SK-N-SH (cell line): ENCODE measurements at regions not wholly inside any gene's neighbourhood (a gene's known extent, or its start where the extent isn't known, plus 50 kb on each side); places are given as distances from the start of the nearest gene placed in this dataset.

Source experiments
- CTCF ChIA-PET: fragments of 300-600, 350-600 bp; formaldehyde crosslinking; extraction: SDS; loops from one replicate; lab custom pipeline; 2021; lab: Yijun Ruan, JAX
- POLR2A ChIA-PET: fragments of 350-600 bp; sonication (Branson Sonifier 250); formaldehyde crosslinking; extraction: SDS; loops from one replicate; lab custom pipeline; 2020; ENCODE audit warnings: antibody characterized with exemption, inconsistent platforms; lab: Yijun Ruan, JAX
- DNase-seq: peaks from one replicate; pipeline ENCODE4 v3.0.0; 2012
- H2AFZ ChIP-seq: fragments of 200-600 bp; sonication (generic); 2 replicates; pipeline ENCODE4 v1.8.1; 2016; ENCODE audit warnings: antibody characterized with exemption, mild to moderate bottlenecking, low read depth
- H3F3A ChIP-seq: fragments of 200-600 bp; sonication (generic); replicated peaks from 2 replicates; pipeline ENCODE3; 2016; ENCODE audit warnings: antibody characterized with exemption, mild to moderate bottlenecking; ENCODE audit not compliant: insufficient read depth
- H3K27ac ChIP-seq, 2 experiments: fragments of 200-500 bp in 1 of 2; fragments of 200-600 bp in 1 of 2; sonication (Bioruptor generic) in 1 of 2; sonication (generic), shearing (Covaris generic) in 1 of 2; 2 replicates each; pipeline versions ENCODE4 v1.5.1 to v1.6.1; 2014 to 2016; ENCODE audit warnings: low read depth in 2 of 2, inconsistent platforms in 1 of 2, low read length in 1 of 2, mild to moderate bottlenecking in 1 of 2, mixed read lengths in 1 of 2
- H3K27me3 ChIP-seq: fragments of 200-600 bp; sonication (generic), shearing (Covaris generic); 2 replicates; pipeline ENCODE4 v1.6.1; 2016; ENCODE audit warnings: mixed run types; ENCODE audit not compliant: insufficient read depth
- H3K36me3 ChIP-seq, 2 experiments: fragments of 200-500 bp in 1 of 2; fragments of 200-600 bp in 1 of 2; sonication (Bioruptor generic) in 1 of 2; sonication (generic) in 1 of 2; replicated peaks in 1 of 2; 2 replicates each; pipeline versions ENCODE3 to v1.5.1; 2014 to 2016; ENCODE audit warnings: low read length in 1 of 2, mild to moderate bottlenecking in 1 of 2; ENCODE audit not compliant: insufficient read depth in 2 of 2, control insufficient read depth in 1 of 2
- H3K4me1 ChIP-seq, 2 experiments: fragments of 200-500 bp in 1 of 2; fragments of 200-600 bp in 1 of 2; sonication (Bioruptor generic) in 1 of 2; sonication (generic), shearing (Covaris generic) in 1 of 2; 2 replicates each; pipeline versions ENCODE4 v1.5.1 to v1.6.1; 2014 to 2016; ENCODE audit warnings: low read depth in 1 of 2, low read length in 1 of 2, mixed run types in 1 of 2; ENCODE audit not compliant: insufficient read depth in 2 of 2, control insufficient read depth in 1 of 2
- H3K4me2 ChIP-seq: fragments of 200-600 bp; sonication (generic), shearing (Covaris generic); 2 replicates; pipeline ENCODE4 v1.6.1; 2017; ENCODE audit warnings: mixed run types
- H3K4me3 ChIP-seq, 2 experiments: fragments of 200-500 bp in 1 of 2; fragments of 200-600 bp in 1 of 2; sonication (Bioruptor generic) in 1 of 2; sonication (generic), shearing (Covaris generic) in 1 of 2; 2 replicates each; pipeline versions ENCODE4 v1.5.1 to v1.8.1; 2014 to 2016; ENCODE audit warnings: low read depth in 2 of 2, inconsistent platforms in 1 of 2, low read length in 1 of 2, mild to moderate bottlenecking in 1 of 2, mixed read lengths in 1 of 2, moderate library complexity in 1 of 2
- H3K79me2 ChIP-seq: fragments of 200-600 bp; sonication (generic); 2 replicates; pipeline ENCODE4 v1.8.1; 2017; ENCODE audit warnings: mild to moderate bottlenecking; ENCODE audit not compliant: insufficient read depth
- H3K9ac ChIP-seq: fragments of 200-600 bp; sonication (generic); 2 replicates; pipeline ENCODE4 v1.6.1; 2017; ENCODE audit warnings: mixed run types
- H3K9me2 ChIP-seq: fragments of 200-600 bp; sonication (generic); 2 replicates; pipeline ENCODE4 v1.6.1; 2017; ENCODE audit warnings: mixed run types
- H3K9me3 ChIP-seq: fragments of 200-600 bp; sonication (generic); 2 replicates; pipeline ENCODE4 v1.6.1; 2017; ENCODE audit warnings: mixed run types, mild to moderate bottlenecking, moderate library complexity
- H4K20me1 ChIP-seq: fragments of 200-600 bp; sonication (generic); 2 replicates; pipeline ENCODE4 v1.6.1; 2017; ENCODE audit warnings: mild to moderate bottlenecking, mixed run types; ENCODE audit not compliant: insufficient read depth
- CHD2 ChIP-seq: fragments of 150-350 bp; IDR thresholded peaks from 2 replicates; pipeline ENCODE4 v1.6.1; 2018; ENCODE audit warnings: low read length; ENCODE audit not compliant: partially characterized antibody
- CTCF ChIP-seq: fragments of 200-600 bp; sonication (generic); IDR thresholded peaks from 2 replicates; pipeline ENCODE4 v1.6.1; 2017; ENCODE audit warnings: antibody characterized with exemption, mild to moderate bottlenecking, moderate library complexity
- EZH2phosphoT487 ChIP-seq: fragments of 200-600 bp; sonication (generic); IDR thresholded peaks from 2 replicates; pipeline ENCODE4 v1.6.1; 2017; ENCODE audit warnings: low read depth, mixed run types, mild to moderate bottlenecking, antibody characterized with exemption, moderate library complexity, borderline replicate concordance
- FOSL2 ChIP-seq: IDR thresholded peaks from 2 replicates; pipeline ENCODE4 v1.4.0; 2012; ENCODE audit warnings: low read depth, mild to moderate bottlenecking, moderate library complexity, borderline replicate concordance
- GATA2 ChIP-seq: sonication (generic); formaldehyde crosslinking; IDR thresholded peaks from 2 replicates; pipeline ENCODE4 v1.5.0; 2020; ENCODE audit warnings: mild to moderate bottlenecking, missing genetic modification reagents
- NFIC ChIP-seq: IDR thresholded peaks from 2 replicates; pipeline ENCODE4 v1.4.0; 2012; ENCODE audit warnings: borderline replicate concordance
- PBX3 ChIP-seq: IDR thresholded peaks from 2 replicates; pipeline ENCODE4; 2012
- REST ChIP-seq: IDR thresholded peaks from 2 replicates; pipeline ENCODE4 v1.6.1; 2012; ENCODE audit warnings: mild to moderate bottlenecking, low read depth, low read length, moderate library complexity
- RXRA ChIP-seq: IDR thresholded peaks from 2 replicates; pipeline ENCODE4 v1.4.0; 2012; ENCODE audit warnings: low read depth, mild to moderate bottlenecking, borderline replicate concordance
- SMC3 ChIP-seq: IDR thresholded peaks from 2 replicates; pipeline ENCODE4 v1.6.1; 2012; ENCODE audit warnings: low read depth, low read length, improper control_type of control experiment
- WGBS: methylation state at CpG from one replicate; pipeline ENCODE4 v1.1.6; 2017; ENCODE audit warnings: low lambda C conversion rate; 5-methylcytosine and 5-hydroxymethylcytosine counted together

GRCh38 chr6:110036408-110037302, 58.5 kb downstream of the GPR6 start:
- no peaks in the 10 kb centered on the region for H3K36me3 ChIP-seq
- H3K9me3 ChIP-seq = no peaks in the 10 kb centered on the region
- WGBS = 78% methylated on average over 10 of the region's 11 CpGs
- no peaks in the 10 kb centered on the region for H4K20me1 ChIP-seq
- no peak overlapping the region for H3K27ac ChIP-seq
- H3K4me3 ChIP-seq = no peak overlapping the region
- no peaks in the 10 kb centered on the region for H3K9me2 ChIP-seq
- no peaks in the 10 kb centered on the region for H3K79me2 ChIP-seq
- no peak for TF ChIP-seq FOSL2
- no peak for TF ChIP-seq CTCF
- no peak for TF ChIP-seq EZH2phosphoT487
- no peak for TF ChIP-seq RXRA
- TF ChIP-seq PBX3 = no peak
- no peak for TF ChIP-seq SMC3
- TF ChIP-seq NFIC = no peak
- TF ChIP-seq, all 33 proteins: peak for 0
- Histone ChIP-seq H3K4me1 (peaks cover 0 to 5% of the 10 kb centered on the region in 2 experiments; a peak in 1 of 4 replicates), H3F3A (no peaks in the 10 kb centered on the region), H3K27me3 (no peaks in the 10 kb centered on the region), H3K4me2 (no peak overlapping the region), H2AFZ (no peak overlapping the region), H3K9ac (no peak overlapping the region)
- ChIA-PET CTCF (interaction anchor here (0.9 to 13.7 kb wide), 12 partner anchors 8 to 517 kb away, joined by 3 to 295 read pairs (median 4); no protein-coding TSS in a partner anchor), POLR2A (no interaction called here)
- DNase-seq = no peak

GRCh38 chr6:110037726-110038295, 59.7 kb downstream of the GPR6 start:
- no peak for DNase-seq
- no peaks in the 10 kb centered on the region for H3K79me2 ChIP-seq
- no peak overlapping the region for H3K4me2 ChIP-seq
- H3K4me3 ChIP-seq = no peak overlapping the region
- H4K20me1 ChIP-seq = no peaks in the 10 kb centered on the region
- no peaks in the 10 kb centered on the region for H3K9me3 ChIP-seq
- no peaks in the 10 kb centered on the region for H3K36me3 ChIP-seq
- WGBS = 82% methylated on average over 9 of the region's 9 CpGs
- POLR2A ChIA-PET = interaction anchor here (0.6 to 0.8 kb wide), 2 partner anchors 337 to 556 kb away, joined by 3 read pairs; no protein-coding TSS in a partner anchor
- no peak overlapping the region for H3K9ac ChIP-seq
- H3K27ac ChIP-seq = no peak overlapping the region
- TF ChIP-seq EZH2phosphoT487 = no peak
- no peak for TF ChIP-seq CHD2
- TF ChIP-seq GATA2 = no peak
- no peak for TF ChIP-seq REST
- H3K4me1 ChIP-seq = peaks cover 0 to 5% of the 10 kb centered on the region in 2 experiments; a peak in 1 of 4 replicates
- H2AFZ ChIP-seq = no peak overlapping the region
- CTCF ChIA-PET = interaction anchor here (0.7 to 13.7 kb wide), 12 partner anchors 9 to 510 kb away, joined by 3 to 295 read pairs (median 28); no protein-coding TSS in a partner anchor
- no peaks in the 10 kb centered on the region for H3K9me2 ChIP-seq
- no peaks in the 10 kb centered on the region for H3F3A ChIP-seq
- H3K27me3 ChIP-seq = no peaks in the 10 kb centered on the region
